Pancreas (tissue), 10 donors: ENCODE measurements at regions not wholly inside any gene's neighbourhood (a gene's known extent, or its start where the extent isn't known, plus 50 kb on each side); places are given as distances from the start of the nearest gene placed in this dataset.

Source experiments
- ATAC-seq, 4 donors: fragments of 200-7000 bp; cut with Tn5 transposase; one replicate each; pipeline versions ENCODE4 v1.8.0 to v1.9.1; 2020; ENCODE audit warnings: mild to moderate bottlenecking in 4 of 4, moderate library complexity in 4 of 4
- DNase-seq, 6 donors: peaks; one replicate each; pipeline ENCODE4 v3.0.0-alpha.2; 2020
- FAIRE-seq: peaks from 2 replicates; lab custom pipeline; 2012; peaks lifted over from hg19 to GRCh38; lab: Jason Lieb, UNC
- H3K27ac ChIP-seq, 4 donors: fragments of 200-600 bp; sonication (generic); 1 replicate in 3 of 4; 2 replicates in 1 of 4; pipeline versions ENCODE4 v1.5.0 to v1.8.0; 2020
- H3K27me3 ChIP-seq, 4 donors: fragments of 200-600 bp; one replicate each; pipeline ENCODE4 v1.8.0; 2021
- H3K36me3 ChIP-seq, 3 donors: fragments of 200-600 bp; sonication (generic) in 1 of 3; one replicate each; pipeline versions ENCODE4 v1.5.0 to v1.8.0; 2020 to 2021
- H3K4me1 ChIP-seq, 3 donors: fragments of 200-600 bp; one replicate each; pipeline ENCODE4 v1.8.0; 2021
- H3K4me3 ChIP-seq, 4 donors: fragments of 200-600 bp; sonication (generic) in 2 of 4; one replicate each; pipeline versions ENCODE4 v1.5.0 to v1.8.0; 2020 to 2021
- H3K9me3 ChIP-seq, 4 donors: fragments of 200-600 bp; one replicate each; pipeline ENCODE4 v1.8.0; 2021
- CTCF ChIP-seq, 4 donors: fragments of 200-600 bp; sonication (generic) in 3 of 4; IDR thresholded peaks; one replicate each; pipeline versions ENCODE4 v1.5.0 to v1.8.0; 2021; ENCODE audit warnings: antibody characterized with exemption in 4 of 4
- WGBS, 2 donors: extraction: QIAGEN DNeasy Blood & Tissue Kit; methylation state at CpG; one replicate each; pipeline ENCODE4 v1.1.7; 2013; 5-methylcytosine and 5-hydroxymethylcytosine counted together
- intact Hi-C, 3 donors: fragments of 100-400 bp; cut with DNase I; formaldehyde crosslinking; loops; one replicate each; pipeline versions ENCODE4 v1.11.1 to v1.14.2; 2022
- donor health status: healthy with polysubstance abuse.
- donor health status: DM: no; HTN: no; CAD: no; lungs with moderate emphysema.
- donor health status: DM: no; HTN: no; CAD: no.
- donor health status: control.
- donor health status: control.
- donor health status: Bipolar disorder and iron deficiency.
- donor health status: DM: yes; HTN: yes; CAD: no.
- donor health status: DM: no; HTN: no; CAD: no.
- donor health status: DM: no; HTN: no; CAD: no.
- donor health status: DM: yes; HTN: yes; CAD: no.

- Histone ChIP-seq H3K27me3 (no peaks in the 10 kb centered on the region), H3K9me3 (no peaks in the 10 kb centered on the region), H3K27ac (no peak overlapping the region), H3K36me3 (no peaks in the 10 kb centered on the region), H3K4me3 (no peak overlapping the region), H3K4me1 (no peaks in the 10 kb centered on the region)
- no peak for TF ChIP-seq CTCF (IDR thresholded peaks at IDR 0.05)
- WGBS, 2 donors: 51 to 55% methylated on average over 2 of the region's 2 CpGs
- ATAC-seq: no peak
- no peak for FAIRE-seq
- DNase-seq: no peak
- intact Hi-C loops: no loop called here
Observed at GRCh38 chr3:87121856-87122255, 105.3 kb upstream of the CHMP2B start.

- DNase-seq: no peak
- no peak for FAIRE-seq
- WGBS, 2 donors: 74 to 84% methylated on average over 2 of the region's 2 CpGs
- no peak for TF ChIP-seq CTCF (IDR thresholded peaks at IDR 0.05)
- no peak for ATAC-seq
- no peaks in the 10 kb centered on the region for H3K9me3 ChIP-seq
- no peaks in the 10 kb centered on the region for H3K36me3 ChIP-seq
- H3K4me1 ChIP-seq: no peaks in the 10 kb centered on the region
- H3K4me3 ChIP-seq: no peak overlapping the region
- intact Hi-C loops: no loop called here
- no peak overlapping the region for H3K27ac ChIP-seq
- H3K27me3 ChIP-seq: no peaks in the 10 kb centered on the region
Observed at GRCh38 chr3:87120881-87121280, 106.2 kb upstream of the CHMP2B start.

- FAIRE-seq (no peak), DNase-seq (no peak), ATAC-seq (no peak)
- intact Hi-C loops: no loop called here
- Histone ChIP-seq H3K36me3 (no peaks in the 10 kb centered on the region), H3K4me3 (no peak overlapping the region), H3K4me1 (no peaks in the 10 kb centered on the region), H3K27me3 (no peaks in the 10 kb centered on the region), H3K9me3 (no peaks in the 10 kb centered on the region), H3K27ac (no peak overlapping the region)
- WGBS, 2 donors: 63 to 71% methylated on average over 1 of the region's 1 CpG
- no peak for TF ChIP-seq CTCF (IDR thresholded peaks at IDR 0.05)
Observed at GRCh38 chr3:87120236-87120635, 106.9 kb upstream of the CHMP2B start.

GRCh38 chr3:87109465-87109864 is 117.6 kb upstream of the CHMP2B start:
- FAIRE-seq: no peak

More at GRCh38 chr3:87109465-87109864, 117.6 kb upstream of the CHMP2B start:
- intact Hi-C loops: no loop called here
- no peaks in the 10 kb centered on the region for H3K27me3 ChIP-seq
- no peak overlapping the region for H3K27ac ChIP-seq
- DNase-seq (no peak), ATAC-seq (no peak)
- WGBS, 2 donors: 59 to 60% methylated on average over 1 of the region's 1 CpG
- TF ChIP-seq CTCF (IDR thresholded peaks at IDR 0.05): no peak
- no peaks in the 10 kb centered on the region for H3K4me1 ChIP-seq
- no peak overlapping the region for H3K4me3 ChIP-seq
- no peaks in the 10 kb centered on the region for H3K36me3 ChIP-seq
- no peaks in the 10 kb centered on the region for H3K9me3 ChIP-seq
